ENCODE measurements at regions not wholly inside any gene's neighbourhood (a gene's known extent, or its start where the extent isn't known, plus 50 kb on each side); places are given as distances from the start of the nearest gene placed in this dataset.

GRCh38 chr4:17091104-17091503, 192.7 kb upstream of the LDB2 start:
- TF ChIP-seq CTCF (IDR thresholded peaks at IDR 0.05) (no peak), POLR2A (IDR thresholded peaks at IDR 0.05) (no peak)

All from stomach (tissue), 4 donors.